ENCODE measurements at regions not wholly inside any gene's neighbourhood (a gene's known extent, or its start where the extent isn't known, plus 50 kb on each side); places are given as distances from the start of the nearest gene placed in this dataset.

DNA sequence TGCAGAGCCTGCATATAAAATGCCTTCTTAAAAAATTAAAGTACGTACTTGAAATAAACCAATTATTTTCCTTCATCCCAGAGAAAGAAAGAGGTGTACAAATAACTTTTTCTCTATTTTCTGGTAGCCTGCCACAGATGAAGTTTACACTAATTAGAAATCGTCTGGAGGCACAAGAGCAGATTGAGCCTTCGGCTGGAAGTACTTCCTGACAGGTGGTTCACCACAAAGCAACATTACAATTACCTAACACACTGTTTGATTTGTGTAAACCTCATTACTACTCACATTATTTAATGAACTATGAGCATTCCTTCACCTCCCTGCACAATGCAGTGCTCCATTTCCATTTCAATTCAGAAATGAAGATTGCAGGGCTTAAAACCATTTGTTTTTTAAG, 856.1 kb downstream of the SI start:
- TF ChIP-seq, protein P1, sequence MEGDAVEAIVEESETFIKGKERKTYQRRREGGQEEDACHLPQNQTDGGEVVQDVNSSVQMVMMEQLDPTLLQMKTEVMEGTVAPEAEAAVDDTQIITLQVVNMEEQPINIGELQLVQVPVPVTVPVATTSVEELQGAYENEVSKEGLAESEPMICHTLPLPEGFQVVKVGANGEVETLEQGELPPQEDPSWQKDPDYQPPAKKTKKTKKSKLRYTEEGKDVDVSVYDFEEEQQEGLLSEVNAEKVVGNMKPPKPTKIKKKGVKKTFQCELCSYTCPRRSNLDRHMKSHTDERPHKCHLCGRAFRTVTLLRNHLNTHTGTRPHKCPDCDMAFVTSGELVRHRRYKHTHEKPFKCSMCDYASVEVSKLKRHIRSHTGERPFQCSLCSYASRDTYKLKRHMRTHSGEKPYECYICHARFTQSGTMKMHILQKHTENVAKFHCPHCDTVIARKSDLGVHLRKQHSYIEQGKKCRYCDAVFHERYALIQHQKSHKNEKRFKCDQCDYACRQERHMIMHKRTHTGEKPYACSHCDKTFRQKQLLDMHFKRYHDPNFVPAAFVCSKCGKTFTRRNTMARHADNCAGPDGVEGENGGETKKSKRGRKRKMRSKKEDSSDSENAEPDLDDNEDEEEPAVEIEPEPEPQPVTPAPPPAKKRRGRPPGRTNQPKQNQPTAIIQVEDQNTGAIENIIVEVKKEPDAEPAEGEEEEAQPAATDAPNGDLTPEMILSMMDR (IDR thresholded peaks at IDR 0.05) = no peak
- TF ChIP-seq ZFX (IDR thresholded peaks at IDR 0.05; ENCODE audit: borderline replicate concordance) = no peak
